Sciatic nerve (tissue), 2 donors: ENCODE measurements at regions not wholly inside any gene's neighbourhood (a gene's known extent, or its start where the extent isn't known, plus 50 kb on each side); places are given as distances from the start of the nearest gene placed in this dataset.

Experiments
- ATAC-seq: fragments of 200-7000 bp; cut with Tn5 transposase; one replicate; pipeline ENCODE4 v1.9.1; 2020; ENCODE audit warnings: mild to moderate bottlenecking, moderate library complexity
- DNase-seq: peaks from one replicate; pipeline ENCODE4 v3.0.0-alpha.2; 2020; ENCODE audit warnings: low spot score
- intact Hi-C: fragments of 100-400 bp; cut with DNase I; formaldehyde crosslinking; loops from one replicate; pipeline ENCODE4 v1.14.2; 2022
- donor health status: DM: no; HTN: no; CAD: no.
- donor health status: DM: no; HTN: no; CAD: no.

GRCh38 chr2:222993920-222994650 lies 57.9 kb upstream of the KCNE4 start:
- ATAC-seq (peak; percentile 99), DNase-seq (peak; percentile 87)
- intact Hi-C loops: no loop called here

GRCh38 chr2:222998459-222998858 lies 53.5 kb upstream of the KCNE4 start:
- intact Hi-C loops: no loop called here
- DNase-seq (no peak), ATAC-seq (no peak)

- no peak for ATAC-seq
- DNase-seq: no peak
- intact Hi-C loops: no loop called here
These were observed 50.9 kb upstream of the KCNE4 start for GRCh38 chr2:223000872-223001796.

GRCh38 chr2:223001797-223002175 lies 50.2 kb upstream of the KCNE4 start:
- intact Hi-C loops: no loop called here
- ATAC-seq: no peak
- DNase-seq: no peak
